Gastrocnemius medialis (tissue), 4 donors: ENCODE measurements at regions not wholly inside any gene's neighbourhood (a gene's known extent, or its start where the extent isn't known, plus 50 kb on each side); places are given as distances from the start of the nearest gene placed in this dataset.

ENCODE experiments used
- POLR2A ChIP-seq, 2 donors: fragments of 450-650 bp; IDR thresholded peaks; one replicate each; pipeline ENCODE4 v1.6.1; 2017; ENCODE audit warnings: antibody characterized with exemption in 2 of 2, mild to moderate bottlenecking in 2 of 2, moderate library complexity in 2 of 2
- TF ChIP-seq, protein P1 (sequence below), 5 experiments: fragments of 450-650 bp in 3 of 5; fragments of 200-600 bp in 2 of 5; sonication (generic) in 2 of 5; IDR thresholded peaks in 4 of 5; conservative IDR thresholded peaks in 1 of 5; 1 replicate in 4 of 5; 2 replicates in 1 of 5; pipeline ENCODE4 v1.5.1; 2016 to 2019; ENCODE audit warnings: antibody characterized with exemption in 5 of 5, mild to moderate bottlenecking in 3 of 5, moderate library complexity in 3 of 5

DNA sequence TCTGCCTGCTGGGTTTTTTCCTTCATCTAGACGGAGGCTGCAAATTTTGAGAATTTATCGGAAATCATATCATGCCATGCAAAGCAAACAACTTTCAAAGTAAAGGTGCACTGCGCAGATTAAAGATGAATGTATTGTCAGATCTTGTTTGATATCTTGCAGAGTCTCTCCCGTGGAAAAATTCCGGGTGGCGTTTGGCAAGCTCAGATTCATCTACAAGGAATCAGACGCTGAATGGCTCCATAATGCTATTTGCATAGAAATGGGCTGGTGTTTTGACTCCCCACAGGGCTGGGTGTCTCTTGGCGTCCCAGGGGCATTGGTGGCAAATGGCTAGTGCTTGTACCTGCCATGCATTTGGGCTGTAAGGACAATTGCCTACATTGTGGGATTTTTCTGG is 274.0 kb downstream of the VRK1 start:
- TF ChIP-seq, protein P1, sequence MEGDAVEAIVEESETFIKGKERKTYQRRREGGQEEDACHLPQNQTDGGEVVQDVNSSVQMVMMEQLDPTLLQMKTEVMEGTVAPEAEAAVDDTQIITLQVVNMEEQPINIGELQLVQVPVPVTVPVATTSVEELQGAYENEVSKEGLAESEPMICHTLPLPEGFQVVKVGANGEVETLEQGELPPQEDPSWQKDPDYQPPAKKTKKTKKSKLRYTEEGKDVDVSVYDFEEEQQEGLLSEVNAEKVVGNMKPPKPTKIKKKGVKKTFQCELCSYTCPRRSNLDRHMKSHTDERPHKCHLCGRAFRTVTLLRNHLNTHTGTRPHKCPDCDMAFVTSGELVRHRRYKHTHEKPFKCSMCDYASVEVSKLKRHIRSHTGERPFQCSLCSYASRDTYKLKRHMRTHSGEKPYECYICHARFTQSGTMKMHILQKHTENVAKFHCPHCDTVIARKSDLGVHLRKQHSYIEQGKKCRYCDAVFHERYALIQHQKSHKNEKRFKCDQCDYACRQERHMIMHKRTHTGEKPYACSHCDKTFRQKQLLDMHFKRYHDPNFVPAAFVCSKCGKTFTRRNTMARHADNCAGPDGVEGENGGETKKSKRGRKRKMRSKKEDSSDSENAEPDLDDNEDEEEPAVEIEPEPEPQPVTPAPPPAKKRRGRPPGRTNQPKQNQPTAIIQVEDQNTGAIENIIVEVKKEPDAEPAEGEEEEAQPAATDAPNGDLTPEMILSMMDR (IDR thresholded peaks at IDR 0.05 in 4 of 5, conservative IDR thresholded peaks at IDR 0.05 in 1 of 5) = no peak
- no peak for TF ChIP-seq POLR2A (IDR thresholded peaks at IDR 0.05)
